Stimulated activated naive CD8-positive, alpha-beta T cell treated with anti-CD3 and anti-CD28 coated beads, Interleukin-15, amount 100 ng/mL, for 72 hours (primary cell): ENCODE measurements at regions not wholly inside any gene's neighbourhood (a gene's known extent, or its start where the extent isn't known, plus 50 kb on each side); places are given as distances from the start of the nearest gene placed in this dataset.
A peak's percentile ranks its signal among the peaks of the same experiment; 100 is the strongest.

Experiments used
- ATAC-seq: fragments of 150-1000 bp; cut with Tn5 transposase; 2 replicates; pipeline ENCODE4 v1.10.0; 2021; ENCODE audit warnings: mild to moderate bottlenecking, moderate library complexity
- DNase-seq, 2 donors: peaks; one replicate each; pipeline ENCODE4 v3.0.0; 2021 to 2022
- H3K27ac Mint-ChIP-seq, 2 donors: one replicate each; pipeline ENCODE4 v1.8.0; 2022; ENCODE audit warnings: mild to moderate bottlenecking in 2 of 2, mixed read lengths in 2 of 2, moderate library complexity in 2 of 2
- H3K27me3 Mint-ChIP-seq: one replicate; pipeline ENCODE4 v1.8.0; 2022; ENCODE audit warnings: mixed read lengths
- H3K4me1 Mint-ChIP-seq: one replicate; pipeline ENCODE4 v1.8.0; 2022; ENCODE audit warnings: mild to moderate bottlenecking, mixed read lengths
- H3K4me3 Mint-ChIP-seq, 2 donors: one replicate each; pipeline ENCODE4 v1.8.0; 2022; ENCODE audit warnings: mild to moderate bottlenecking in 2 of 2, mixed read lengths in 2 of 2, moderate library complexity in 1 of 2
- H3K9me3 Mint-ChIP-seq, 2 donors: one replicate each; pipeline ENCODE4 v1.8.0; 2022; ENCODE audit warnings: mixed read lengths in 2 of 2

- Mint-ChIP-seq H3K4me1 (no peaks in the 10 kb centered on the region), H3K27me3 (no peaks in the 10 kb centered on the region), H3K9me3 (no peaks in the 10 kb centered on the region), H3K4me3 (no peak overlapping the region), H3K27ac (peak overlapping the region in 1 of 2 donors; percentile 31)
- ATAC-seq (no peak), DNase-seq (no peak)
Observed at GRCh38 chr4:112923516-112923915, 125.9 kb upstream of the ANK2 start.

- Mint-ChIP-seq H3K4me1 (no peaks in the 10 kb centered on the region), H3K4me3 (no peak overlapping the region), H3K9me3 (no peaks in the 10 kb centered on the region), H3K27me3 (peaks cover 9% of the 10 kb centered on the region), H3K27ac (no peak overlapping the region)
- ATAC-seq = no peak
- DNase-seq = no peak
Observed at GRCh38 chr4:112926819-112927218, 122.6 kb upstream of the ANK2 start.

GRCh38 chr4:112927544-112927943 is 121.9 kb upstream of the ANK2 start:
- Mint-ChIP-seq H3K4me1 (no peaks in the 10 kb centered on the region), H3K9me3 (no peaks in the 10 kb centered on the region), H3K27ac (no peak overlapping the region), H3K4me3 (no peak overlapping the region), H3K27me3 (peaks cover 9% of the 10 kb centered on the region)
- ATAC-seq (no peak), DNase-seq (no peak)

GRCh38 chr4:112931001-112931400 is 118.5 kb upstream of the ANK2 start:
- no peaks in the 10 kb centered on the region for H3K4me1 Mint-ChIP-seq
- no peak overlapping the region for H3K4me3 Mint-ChIP-seq
- H3K9me3 Mint-ChIP-seq = no peaks in the 10 kb centered on the region
- ATAC-seq = peak; percentile 37
- DNase-seq = no peak
- H3K27ac Mint-ChIP-seq = peak overlapping the region in 1 of 2 donors; percentile 82
- H3K27me3 Mint-ChIP-seq = peaks cover 9% of the 10 kb centered on the region

- Mint-ChIP-seq H3K27ac (no peak overlapping the region), H3K9me3 (no peaks in the 10 kb centered on the region), H3K27me3 (peaks cover 9% of the 10 kb centered on the region), H3K4me3 (no peak overlapping the region), H3K4me1 (no peaks in the 10 kb centered on the region)
- DNase-seq (no peak), ATAC-seq (no peak)
Observed at GRCh38 chr4:112933790-112934189, 115.7 kb upstream of the ANK2 start.

- DNase-seq (no peak), ATAC-seq (no peak)
- Mint-ChIP-seq H3K27me3 (peaks cover 7% of the 10 kb centered on the region), H3K4me3 (no peak overlapping the region), H3K27ac (no peak overlapping the region), H3K4me1 (no peaks in the 10 kb centered on the region), H3K9me3 (no peaks in the 10 kb centered on the region)
Observed at GRCh38 chr4:112938461-112939058, 110.9 kb upstream of the ANK2 start.

GRCh38 chr4:112939901-112940300 is 109.6 kb upstream of the ANK2 start:
- H3K27me3 Mint-ChIP-seq = peaks cover 15% of the 10 kb centered on the region
- H3K9me3 Mint-ChIP-seq = no peaks in the 10 kb centered on the region
- ATAC-seq (no peak), DNase-seq (no peak)
- H3K27ac Mint-ChIP-seq = no peak overlapping the region
- no peaks in the 10 kb centered on the region for H3K4me1 Mint-ChIP-seq
- no peak overlapping the region for H3K4me3 Mint-ChIP-seq

- Mint-ChIP-seq H3K27me3 (peaks cover 15% of the 10 kb centered on the region), H3K4me3 (no peak overlapping the region), H3K9me3 (no peaks in the 10 kb centered on the region), H3K4me1 (no peaks in the 10 kb centered on the region), H3K27ac (no peak overlapping the region)
- no peak for DNase-seq
- no peak for ATAC-seq
Observed at GRCh38 chr4:112940336-112940735, 109.1 kb upstream of the ANK2 start.

GRCh38 chr4:112942077-112942476 is 107.4 kb upstream of the ANK2 start:
- H3K9me3 Mint-ChIP-seq = no peaks in the 10 kb centered on the region
- DNase-seq (no peak), ATAC-seq (no peak)
- H3K27me3 Mint-ChIP-seq = peaks cover 15% of the 10 kb centered on the region
- H3K4me3 Mint-ChIP-seq = no peak overlapping the region
- peak overlapping the region in 1 of 2 donors; percentile 59 for H3K27ac Mint-ChIP-seq
- no peaks in the 10 kb centered on the region for H3K4me1 Mint-ChIP-seq

GRCh38 chr4:112942997-112943396 is 106.5 kb upstream of the ANK2 start:
- no peak overlapping the region for H3K4me3 Mint-ChIP-seq
- H3K27ac Mint-ChIP-seq = no peak overlapping the region
- H3K4me1 Mint-ChIP-seq = no peaks in the 10 kb centered on the region
- peaks cover 20% of the 10 kb centered on the region for H3K27me3 Mint-ChIP-seq
- no peaks in the 10 kb centered on the region for H3K9me3 Mint-ChIP-seq
- no peak for ATAC-seq
- no peak for DNase-seq

- no peak overlapping the region for H3K27ac Mint-ChIP-seq
- DNase-seq = no peak
- H3K4me3 Mint-ChIP-seq = no peak overlapping the region
- no peaks in the 10 kb centered on the region for H3K4me1 Mint-ChIP-seq
- no peaks in the 10 kb centered on the region for H3K9me3 Mint-ChIP-seq
- peaks cover 23% of the 10 kb centered on the region for H3K27me3 Mint-ChIP-seq
- ATAC-seq = no peak
Observed at GRCh38 chr4:112944006-112944405, 105.4 kb upstream of the ANK2 start.

GRCh38 chr4:112946127-112946526 is 103.3 kb upstream of the ANK2 start:
- Mint-ChIP-seq H3K4me3 (no peak overlapping the region), H3K27ac (no peak overlapping the region), H3K9me3 (no peaks in the 10 kb centered on the region), H3K27me3 (peaks cover 23% of the 10 kb centered on the region), H3K4me1 (no peaks in the 10 kb centered on the region)
- no peak for ATAC-seq
- no peak for DNase-seq

- Mint-ChIP-seq H3K27me3 (peaks cover 31% of the 10 kb centered on the region), H3K4me1 (no peaks in the 10 kb centered on the region), H3K27ac (no peak overlapping the region), H3K4me3 (no peak overlapping the region), H3K9me3 (no peaks in the 10 kb centered on the region)
- ATAC-seq = no peak
- no peak for DNase-seq
Observed at GRCh38 chr4:112947616-112948015, 101.8 kb upstream of the ANK2 start.

GRCh38 chr4:112951362-112952312 is 97.8 kb upstream of the ANK2 start:
- H3K4me3 Mint-ChIP-seq = no peak overlapping the region
- no peak for DNase-seq
- ATAC-seq = no peak
- no peaks in the 10 kb centered on the region for H3K9me3 Mint-ChIP-seq
- H3K27me3 Mint-ChIP-seq = peaks cover 15% of the 10 kb centered on the region
- H3K27ac Mint-ChIP-seq = no peak overlapping the region
- H3K4me1 Mint-ChIP-seq = no peaks in the 10 kb centered on the region

- Mint-ChIP-seq H3K27me3 (peaks cover 15% of the 10 kb centered on the region), H3K4me1 (no peaks in the 10 kb centered on the region), H3K9me3 (no peaks in the 10 kb centered on the region), H3K27ac (no peak overlapping the region), H3K4me3 (no peak overlapping the region)
- ATAC-seq = no peak
- no peak for DNase-seq
Observed at GRCh38 chr4:112952313-112952700, 97.1 kb upstream of the ANK2 start.

GRCh38 chr4:112953262-112953661 is 96.2 kb upstream of the ANK2 start:
- DNase-seq (no peak), ATAC-seq (no peak)
- Mint-ChIP-seq H3K4me1 (no peaks in the 10 kb centered on the region), H3K27ac (no peak overlapping the region), H3K4me3 (no peak overlapping the region), H3K9me3 (no peaks in the 10 kb centered on the region), H3K27me3 (peaks cover 8% of the 10 kb centered on the region)
